Occipital lobe (tissue), 1 donor: ENCODE measurements at regions not wholly inside any gene's neighbourhood (a gene's known extent, or its start where the extent isn't known, plus 50 kb on each side); places are given as distances from the start of the nearest gene placed in this dataset.

Experiments
- DNase-seq: peaks from one replicate; lab custom pipeline; 2025; lab: John Stamatoyannopoulos, UW

- DNase-seq, result no peak
These were observed 65.0 kb upstream of the TES start for GRCh38 chr7:116145245-116145852.

DNA sequence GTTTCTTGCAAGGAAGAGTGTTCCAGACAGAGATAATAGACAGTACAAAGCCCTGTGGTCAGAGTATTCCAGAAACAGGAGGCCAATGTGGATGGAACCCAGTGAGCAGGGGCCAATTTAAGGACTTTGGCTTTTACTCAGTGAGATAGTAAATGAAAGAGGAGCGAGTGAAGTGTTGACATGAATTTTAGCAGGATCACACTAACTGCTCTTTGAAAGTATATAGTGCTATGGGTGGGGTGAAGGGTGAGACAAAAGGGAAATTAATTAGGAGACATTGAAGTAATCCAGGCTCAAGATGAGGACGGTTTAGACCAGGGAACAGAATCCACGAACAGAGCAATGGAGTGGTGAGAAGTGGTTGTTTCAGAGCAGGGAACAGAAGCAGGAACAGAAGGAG, 62.2 kb upstream of the TES start:
- DNase-seq, result no peak

DNA sequence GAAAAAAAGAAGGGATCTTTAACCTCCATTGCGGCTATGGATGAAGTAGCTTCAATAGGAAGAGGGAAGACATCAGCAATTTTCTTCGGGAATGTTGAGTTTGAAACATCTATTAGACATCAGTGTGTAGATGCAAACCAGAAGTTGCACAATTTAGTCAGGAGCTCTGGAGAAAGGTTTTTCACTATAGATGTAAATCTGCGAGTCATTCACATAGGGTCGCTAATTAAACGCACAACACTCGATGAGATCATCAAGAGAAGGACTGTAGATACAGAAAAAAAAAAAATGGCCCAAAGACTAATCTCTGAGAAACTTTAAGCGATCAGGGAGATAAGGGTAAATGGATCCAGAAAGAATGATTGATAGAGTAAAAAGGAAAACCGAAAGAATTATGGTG, 61.7 kb upstream of the TES start:
- DNase-seq, result no peak

DNA sequence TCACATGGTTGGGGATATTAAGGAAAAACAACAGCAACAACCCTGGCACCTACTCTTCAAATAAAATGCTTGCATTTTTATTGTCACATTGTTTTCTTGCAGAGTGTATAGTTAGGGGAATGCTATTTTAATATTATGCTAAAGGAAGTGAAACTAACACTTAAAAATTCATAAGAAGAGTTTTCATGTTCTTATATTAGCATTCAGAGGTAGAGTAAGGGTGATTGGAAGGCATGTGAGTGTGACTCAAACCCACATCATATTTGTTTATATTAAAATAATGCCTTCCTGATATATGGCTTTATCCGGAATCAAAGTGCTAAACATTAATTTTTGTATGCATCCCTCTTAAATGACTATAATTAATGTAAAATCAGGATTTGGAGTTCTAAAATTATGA, 59.8 kb upstream of the TES start:
- no peak for DNase-seq

- DNase-seq, result no peak
These were observed 58.1 kb upstream of the TES start for GRCh38 chr7:116152276-116152675.

- DNase-seq, result no peak
These were observed 57.3 kb upstream of the TES start for GRCh38 chr7:116153050-116153449.

GRCh38 chr7:116159711-116160110, 50.6 kb upstream of the TES start:
- no peak for DNase-seq
